ENCODE measurements at regions not wholly inside any gene's neighbourhood (a gene's known extent, or its start where the extent isn't known, plus 50 kb on each side); places are given as distances from the start of the nearest gene placed in this dataset.

DNA sequence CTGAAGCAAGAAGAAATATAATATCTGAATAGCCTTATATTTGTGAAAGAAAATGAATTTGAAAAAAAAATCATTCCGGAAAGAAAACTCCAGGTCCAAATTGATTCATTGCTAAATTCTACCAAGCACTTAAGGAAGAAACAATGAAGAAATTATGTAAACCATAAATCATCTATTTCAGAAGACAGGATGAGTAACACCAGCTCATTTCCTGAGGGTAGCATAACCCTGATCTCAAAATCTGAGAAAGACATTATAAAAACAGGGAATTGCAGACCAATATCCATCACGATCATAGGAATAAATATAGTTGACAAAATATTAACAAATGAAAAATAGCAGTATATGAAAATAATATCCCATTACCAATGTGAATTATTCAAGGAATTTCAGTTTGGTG is 70.1 kb upstream of the RAB18 start:
- TF ChIP-seq GATA2 (IDR thresholded peaks at IDR 0.05; ENCODE audit: low read depth, low read length) (no peak), GATA3 (IDR thresholded peaks at IDR 0.05; ENCODE audit: low read depth, low read length) (no peak)
